ENCODE measurements at regions not wholly inside any gene's neighbourhood (a gene's known extent, or its start where the extent isn't known, plus 50 kb on each side); places are given as distances from the start of the nearest gene placed in this dataset.
"Not testable (repeated sequence)": the region's sequence is repeated elsewhere in the genome, so short reads cannot be mapped to it uniquely, and the experiment has no call there.

GRCh38 chr6:97919631-97920030, 636.6 kb upstream of the MMS22L start:
- no peak for DNase-seq

DNA sequence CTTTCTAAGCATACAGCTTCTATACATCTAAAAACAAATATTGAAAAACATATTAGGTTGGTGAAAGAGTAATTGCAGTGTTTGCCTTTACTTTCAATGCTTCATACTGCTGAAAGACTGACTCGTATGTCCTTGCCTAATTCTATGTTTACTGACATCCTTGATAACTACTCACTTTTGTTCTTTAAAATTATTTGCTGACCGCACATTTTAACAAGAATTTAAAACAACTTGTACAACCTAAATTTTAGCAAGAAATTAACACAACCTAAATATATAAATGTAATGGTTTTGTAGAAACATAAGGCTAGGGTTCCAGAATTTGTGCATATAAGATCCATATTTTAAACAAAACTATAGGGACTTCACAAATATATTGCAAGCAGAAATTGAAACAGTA, 640.2 kb upstream of the MMS22L start:
- no peak for DNase-seq

GRCh38 chr6:97925504-97925903, 642.5 kb upstream of the MMS22L start:
- DNase-seq, result no peak

DNA sequence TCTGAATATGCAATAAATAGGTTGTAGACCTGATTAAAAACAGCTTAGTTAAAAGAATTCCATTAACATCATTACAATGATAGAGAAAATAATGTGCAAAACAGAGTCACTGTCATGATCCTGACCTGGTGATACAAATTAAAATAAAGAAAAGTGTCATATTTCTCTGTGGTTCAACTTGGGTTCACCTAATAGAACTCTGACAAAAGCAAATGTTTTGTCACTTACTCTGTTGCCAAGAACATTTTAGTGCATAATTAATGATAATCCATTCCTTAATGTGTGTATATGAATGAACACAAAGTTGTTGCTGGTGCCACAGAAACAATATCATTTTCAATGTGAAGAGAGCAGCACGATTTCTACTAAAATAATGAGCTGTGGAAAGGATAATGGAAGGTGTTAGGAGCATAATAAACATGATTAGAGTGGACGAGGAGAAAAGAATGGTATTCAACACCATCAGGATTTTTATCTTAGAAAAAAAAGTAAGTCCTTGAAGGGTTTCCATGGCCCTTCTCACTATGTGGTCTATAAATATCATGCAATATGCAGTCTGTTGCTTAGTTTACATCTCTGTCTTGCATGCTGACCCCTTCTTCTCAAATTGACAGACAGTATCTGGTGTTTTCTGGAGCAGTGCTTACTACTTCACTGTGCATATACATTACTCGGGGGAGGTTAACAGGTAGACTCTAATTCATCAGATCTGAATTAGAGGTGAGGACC, 656.6 kb upstream of the MMS22L start:
- DNase-seq, result no peak

GRCh38 chr6:97947841-97948240, 664.8 kb upstream of the MMS22L start:
- DNase-seq, result no peak

GRCh38 chr6:97958134-97958533, 675.1 kb upstream of the MMS22L start:
- DNase-seq, result no peak

DNA sequence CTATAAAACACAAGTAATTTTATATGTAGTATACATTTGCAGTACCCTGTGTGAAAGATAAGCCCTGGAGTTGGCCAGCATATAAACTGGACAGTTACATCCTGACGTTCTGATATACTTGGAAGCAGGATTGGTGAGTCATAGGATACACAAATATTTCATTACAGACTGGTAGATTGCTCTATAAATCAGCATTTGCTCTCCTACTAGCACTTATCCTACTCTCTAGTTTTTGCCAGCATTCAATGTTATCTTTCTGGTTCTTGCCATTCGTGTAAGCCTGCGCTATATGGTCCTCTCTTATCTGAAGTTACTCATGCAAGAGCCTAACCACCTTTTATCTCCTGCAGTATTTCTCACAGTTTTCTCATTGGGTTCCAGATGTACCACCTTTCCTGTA, 680.2 kb upstream of the MMS22L start:
- DNase-seq, result no peak

DNA sequence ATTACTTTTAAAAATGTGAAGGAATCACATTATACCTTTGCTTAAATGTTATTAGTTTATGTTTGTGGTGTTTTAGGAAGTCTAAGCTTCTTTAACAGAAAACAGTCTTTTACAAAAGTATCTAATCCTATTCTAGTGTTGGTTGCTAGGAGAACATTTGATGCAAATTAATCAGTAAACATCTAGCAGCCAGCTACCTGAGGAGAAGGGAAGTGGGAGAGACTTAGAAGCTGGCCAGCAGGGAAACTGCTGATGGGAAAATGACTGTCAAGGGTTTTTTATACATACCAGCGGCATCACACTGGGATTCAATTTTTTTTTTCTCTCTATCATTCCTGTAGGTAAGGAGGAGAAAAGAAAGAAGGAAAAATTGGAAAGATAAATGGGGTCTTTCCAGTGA, 686.0 kb upstream of the MMS22L start:
- DNase-seq, result no peak

DNA sequence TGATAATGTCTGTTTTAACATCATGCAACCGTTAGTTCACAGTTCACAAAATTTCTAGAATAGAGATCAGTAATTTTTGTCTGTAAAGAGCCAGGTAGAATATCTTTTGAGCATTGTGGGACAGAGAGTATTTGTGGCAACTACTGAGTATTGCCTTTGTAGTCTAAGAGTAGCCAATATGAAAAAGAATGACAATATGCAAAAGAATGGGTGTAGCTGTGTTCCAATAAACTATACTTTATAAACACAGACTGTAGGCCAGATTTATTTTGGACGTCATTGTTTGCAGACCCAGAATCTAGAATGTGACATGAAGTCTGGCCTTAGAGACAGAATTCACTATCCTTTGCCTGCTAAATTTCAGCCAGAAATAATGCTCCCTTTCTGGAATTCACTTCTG, 694.1 kb upstream of the MMS22L start:
- no peak for DNase-seq

DNA sequence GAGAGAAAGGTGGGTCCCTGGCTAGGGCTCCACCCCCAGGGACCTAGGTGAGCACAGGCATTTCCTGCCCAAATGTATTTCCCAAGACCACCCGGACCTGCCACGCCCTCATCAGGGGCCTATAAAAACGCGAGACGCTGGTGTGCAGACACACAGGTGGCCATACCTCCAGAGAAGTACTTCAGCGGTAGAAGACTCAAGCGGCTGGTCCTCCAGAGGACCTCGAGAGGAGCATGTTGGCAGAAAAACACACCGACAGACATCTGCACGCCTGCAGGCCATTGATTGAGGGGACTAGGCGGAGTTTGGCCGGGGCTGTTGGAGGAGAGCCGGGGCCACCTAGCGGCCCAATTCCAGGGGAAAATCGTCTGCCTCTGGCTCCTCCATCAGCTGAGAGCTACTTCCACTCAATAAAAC, 695.8 kb upstream of the MMS22L start:
- DNase-seq, result no peak

DNA sequence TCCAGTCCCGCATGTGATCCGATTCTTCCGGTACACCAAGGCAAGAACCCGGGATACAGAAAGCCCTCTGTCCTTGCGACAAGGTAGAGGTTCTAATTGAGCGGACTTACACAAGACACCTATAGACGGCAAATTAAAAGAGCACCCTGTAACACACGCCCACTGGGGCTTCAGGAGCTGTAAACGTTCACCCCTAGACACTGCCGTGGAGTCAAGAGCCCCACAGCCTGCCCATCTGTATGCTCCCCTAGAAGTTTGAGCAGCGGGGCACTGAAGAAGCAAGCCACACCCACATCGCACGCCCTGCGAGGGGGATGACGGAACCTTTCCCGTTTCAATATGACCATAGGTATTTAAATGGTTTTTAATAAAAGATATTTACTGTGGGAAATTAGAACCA, 696.3 kb upstream of the MMS22L start:
- not testable (repeated sequence) for DNase-seq

DNA sequence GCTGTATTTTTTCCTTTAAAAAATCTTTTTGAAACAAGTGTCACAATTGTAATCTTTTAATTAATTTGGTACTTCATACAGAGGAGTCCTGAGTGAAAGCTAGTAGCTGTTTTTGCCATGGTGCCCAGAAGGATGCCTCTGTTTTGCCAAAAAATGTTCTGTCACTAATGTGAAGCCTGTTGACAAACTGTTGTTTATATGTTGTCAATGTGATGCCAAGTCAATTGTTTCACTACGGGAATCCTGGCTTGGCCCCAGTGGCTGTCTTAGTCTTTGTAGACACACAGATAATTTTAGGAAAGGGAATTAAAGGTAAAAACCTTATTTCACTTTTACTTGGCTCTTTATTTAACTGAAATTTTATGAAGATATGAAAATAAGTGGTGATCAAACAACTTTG, 706.4 kb upstream of the MMS22L start:
- no peak for DNase-seq

DNA sequence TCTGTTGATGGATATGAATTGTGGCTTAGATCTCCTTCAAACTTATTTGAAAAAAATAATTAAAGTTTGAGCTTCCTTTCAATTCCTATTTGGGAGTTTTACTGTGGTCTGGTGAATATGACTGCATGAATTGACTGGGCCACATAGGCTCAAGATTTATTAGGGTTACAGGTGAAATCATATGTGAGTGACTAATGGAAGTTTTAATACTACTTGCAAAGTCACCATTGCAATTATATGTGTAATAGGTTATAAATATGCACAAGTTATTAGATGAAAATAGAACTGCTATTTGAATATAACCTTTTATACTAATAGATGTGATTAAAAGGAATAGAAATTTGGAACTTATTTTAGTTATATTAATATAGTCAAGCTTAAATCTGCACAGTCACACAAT, 712.1 kb upstream of the MMS22L start:
- no peak for DNase-seq

- no peak for DNase-seq
These were observed 719.7 kb upstream of the MMS22L start for GRCh38 chr6:98002678-98003077.

GRCh38 chr6:98014442-98015201, 731.6 kb upstream of the MMS22L start:
- no peak for DNase-seq

DNA sequence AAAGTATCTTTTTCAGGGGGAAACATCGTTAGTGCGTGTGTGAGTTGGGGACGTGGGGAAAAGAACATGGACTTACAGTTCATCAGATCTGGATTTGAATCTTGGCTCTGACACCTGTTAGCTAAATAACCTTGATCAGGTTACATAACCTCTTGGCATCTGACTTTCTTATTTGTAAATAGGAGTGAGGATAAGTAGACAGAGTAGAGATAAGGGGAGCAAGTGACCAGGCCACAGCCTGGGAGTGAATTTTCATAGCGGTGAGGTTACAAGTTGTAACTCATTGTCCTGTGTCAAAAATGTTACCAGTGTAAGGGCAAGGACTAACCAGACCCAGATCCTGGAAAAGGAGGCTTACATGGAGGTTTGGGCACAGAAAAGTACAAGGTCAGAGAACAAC, 733.5 kb upstream of the MMS22L start:
- no peak for DNase-seq

DNA sequence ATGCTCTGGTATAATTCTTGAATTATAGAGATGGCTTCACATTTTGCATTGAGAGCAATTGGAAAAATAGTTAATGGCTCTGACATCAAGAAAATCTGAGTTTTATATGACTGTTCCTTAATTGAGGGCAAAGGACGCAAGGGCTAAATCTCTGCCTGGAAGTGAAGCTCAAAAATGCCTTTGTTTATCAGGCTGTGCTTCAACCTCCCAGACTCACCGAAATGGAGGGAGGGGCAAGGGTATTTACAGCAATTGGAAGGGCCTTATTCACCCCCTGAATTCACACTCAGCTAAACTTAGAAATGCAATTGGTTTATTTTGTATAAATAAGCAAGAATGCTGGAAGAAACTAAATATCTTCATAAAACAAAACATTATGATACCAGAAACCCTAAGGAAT, 737.2 kb upstream of the MMS22L start:
- no peak for DNase-seq

- no peak for DNase-seq
These were observed 741.3 kb upstream of the MMS22L start for GRCh38 chr6:98024359-98024758.

DNA sequence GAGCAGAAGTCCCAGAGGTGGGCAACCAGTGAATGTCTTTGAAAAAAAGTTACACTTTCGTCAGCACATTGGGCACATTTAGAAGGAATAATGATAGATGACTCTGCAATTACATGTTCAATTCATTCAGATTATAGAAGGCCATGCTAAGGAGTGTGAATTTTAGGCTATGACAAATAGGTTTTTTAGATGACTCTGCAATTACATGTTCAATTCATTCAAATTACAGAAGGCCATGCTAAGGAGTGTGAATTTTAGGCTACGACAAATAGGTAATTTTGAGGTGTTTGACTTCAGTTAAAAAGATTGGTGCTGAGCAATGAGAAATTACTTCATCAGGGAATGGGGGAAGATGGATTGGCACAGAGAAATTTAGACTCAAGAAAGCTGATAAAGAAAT, 744.9 kb upstream of the MMS22L start:
- DNase-seq, result no peak

- DNase-seq, result no peak
These were observed 750.6 kb upstream of the MMS22L start for GRCh38 chr6:98033617-98034016.

DNA sequence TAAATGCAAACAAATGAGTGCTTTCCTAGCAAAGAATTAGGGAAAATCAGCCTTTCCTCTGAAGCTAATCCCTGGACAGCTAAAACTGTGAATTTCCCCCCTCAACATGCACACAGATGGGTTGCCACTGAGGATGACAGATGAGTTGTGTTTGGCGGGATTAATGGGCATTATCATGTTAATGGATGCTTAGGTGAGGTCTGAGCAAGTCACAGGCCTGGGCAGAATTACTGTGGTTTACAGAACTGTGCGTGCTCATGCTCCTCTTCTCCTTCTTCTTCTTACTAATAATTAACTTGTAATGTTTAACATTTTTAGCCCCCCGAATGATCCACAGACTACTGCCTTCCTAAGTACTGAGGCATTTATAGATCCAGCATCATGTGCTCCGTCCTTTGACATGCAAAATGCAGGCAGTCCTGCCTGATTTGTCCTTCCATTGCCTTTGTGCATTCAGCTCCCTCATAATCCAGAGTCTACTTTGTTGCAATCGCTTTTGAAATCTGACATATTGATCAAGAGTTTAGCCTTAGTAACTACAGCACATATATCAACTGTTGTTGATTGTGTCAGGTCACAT, 753.4 kb upstream of the MMS22L start:
- no peak for DNase-seq

DNA sequence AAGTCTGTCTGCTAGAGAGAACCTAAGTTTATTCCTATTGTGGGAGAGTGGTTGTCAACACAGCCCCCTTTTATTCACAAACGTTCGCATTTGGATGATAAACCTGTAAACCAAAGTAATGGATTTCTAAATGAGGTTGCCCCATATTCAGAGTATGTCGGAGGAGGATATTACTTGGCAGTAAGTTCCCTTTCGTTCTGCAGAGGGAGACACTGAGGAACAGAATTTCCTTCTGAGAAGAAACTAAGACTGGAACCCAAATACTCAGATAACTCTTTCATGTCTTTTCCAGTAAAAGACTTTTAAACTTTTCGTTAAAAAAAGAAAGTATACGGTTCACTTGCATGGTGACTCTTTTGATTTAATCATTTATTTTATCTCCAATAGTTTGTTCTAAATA, 754.6 kb upstream of the MMS22L start:
- no peak for DNase-seq

GRCh38 chr6:98039443-98039842, 756.4 kb upstream of the MMS22L start:
- no peak for DNase-seq

DNA sequence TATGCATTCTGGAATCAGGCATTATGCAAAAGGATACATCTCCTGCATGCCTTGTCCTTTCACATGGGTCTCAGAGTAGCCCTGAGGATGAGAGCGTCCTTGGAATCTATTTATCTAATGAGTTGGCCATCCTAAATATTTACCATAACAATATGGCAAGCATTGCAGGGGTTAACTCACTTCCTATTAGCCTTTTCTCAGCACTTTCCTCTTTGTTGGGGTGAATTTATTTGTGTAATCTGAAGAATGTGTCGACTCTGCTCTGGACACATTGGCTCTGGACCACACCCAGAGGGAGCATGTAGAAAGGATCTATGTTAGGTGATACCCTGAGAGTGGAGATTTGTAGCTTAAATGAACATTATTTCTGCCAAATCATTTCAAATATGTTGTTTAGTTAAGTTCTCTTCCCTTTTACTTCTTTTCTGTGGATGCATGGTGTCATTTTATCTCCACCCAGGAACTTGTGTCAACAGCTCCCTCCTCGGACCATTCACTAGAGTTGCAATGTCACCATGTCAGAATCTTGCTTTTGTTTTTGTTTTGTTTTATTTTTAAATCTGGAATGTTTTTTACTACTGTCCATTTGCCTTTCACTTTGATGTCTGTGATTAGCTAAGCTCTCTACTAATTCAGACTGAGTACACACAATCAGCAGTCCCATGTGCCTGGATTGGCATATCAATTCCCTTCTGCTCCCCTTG, 757.0 kb upstream of the MMS22L start:
- no peak for DNase-seq

All from CD4-positive, alpha-beta T cell treated with Interleukin-4 for 1 hour (primary cell).